GM12872 (cell line): ENCODE measurements at regions not wholly inside any gene's neighbourhood (a gene's known extent, or its start where the extent isn't known, plus 50 kb on each side); places are given as distances from the start of the nearest gene placed in this dataset.

Experiments
- CTCF ChIP-seq: IDR thresholded peaks from 3 replicates; pipeline ENCODE4 v1.5.1; 2011; ENCODE audit warnings: low read depth, mild to moderate bottlenecking, low read length, moderate library complexity; ENCODE audit not compliant: insufficient read depth

DNA sequence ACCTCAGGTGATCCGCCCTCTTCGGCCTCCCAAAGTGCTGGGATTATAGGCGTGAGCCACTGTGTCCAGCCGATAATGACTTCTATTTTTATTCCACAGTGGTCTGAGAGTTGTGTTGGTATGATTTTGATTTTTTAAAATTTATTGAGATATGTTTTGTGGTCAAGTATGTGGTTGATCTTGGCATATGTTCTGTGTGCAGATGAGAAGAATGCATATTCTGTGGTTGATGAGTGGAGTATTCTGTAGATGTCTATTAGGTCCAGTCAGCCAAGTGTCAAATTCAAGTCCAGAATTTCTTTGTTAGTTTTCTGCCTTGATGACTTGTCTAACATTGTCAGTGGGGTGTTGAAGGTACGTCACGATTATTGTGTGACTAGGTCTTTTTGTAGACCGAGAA is 338.2 kb upstream of the TARS1 start:
- no peak for TF ChIP-seq CTCF

GRCh38 chr5:33105521-33105941 is 335.2 kb upstream of the TARS1 start:
- no peak for TF ChIP-seq CTCF

DNA sequence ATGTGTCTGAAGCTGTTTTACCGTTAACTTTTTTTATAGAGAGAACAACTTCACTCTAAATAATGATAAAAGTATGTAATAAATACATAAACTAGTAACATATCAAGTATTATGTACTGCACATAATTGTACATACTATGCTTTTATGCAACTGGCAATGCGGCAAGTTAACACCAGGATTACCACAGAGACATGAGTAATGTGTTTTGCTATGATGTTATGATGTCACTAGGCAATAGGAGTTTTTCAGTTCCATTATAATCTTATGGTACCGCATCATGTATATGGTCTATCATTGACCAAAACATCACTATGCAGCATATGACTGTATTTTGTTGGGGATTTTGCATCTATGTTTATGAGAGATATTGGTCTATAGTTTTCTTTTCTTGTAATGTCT is 326.4 kb upstream of the TARS1 start:
- no peak for TF ChIP-seq CTCF

DNA sequence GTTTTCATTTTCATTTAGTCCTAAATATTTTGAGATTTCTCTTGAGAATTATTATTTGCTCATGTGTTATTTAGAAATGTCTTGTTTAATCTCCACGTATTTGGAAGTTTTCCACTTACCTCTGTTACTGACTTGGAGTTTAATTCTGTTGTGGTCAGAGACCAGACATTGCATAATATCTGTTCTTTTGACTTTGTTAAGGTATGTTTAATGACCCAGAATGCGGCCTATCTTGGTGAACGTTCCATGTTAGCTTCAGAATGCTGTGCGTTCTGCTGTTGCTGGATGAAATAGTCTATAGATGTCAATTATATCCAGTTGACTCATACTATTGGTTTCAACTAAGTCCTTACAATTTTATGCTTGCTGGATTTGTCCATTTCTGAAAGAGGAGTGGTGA is 325.3 kb upstream of the TARS1 start:
- TF ChIP-seq CTCF, result no peak

- TF ChIP-seq CTCF, result no peak
These were observed 321.9 kb upstream of the TARS1 start for GRCh38 chr5:33118761-33119415.

DNA sequence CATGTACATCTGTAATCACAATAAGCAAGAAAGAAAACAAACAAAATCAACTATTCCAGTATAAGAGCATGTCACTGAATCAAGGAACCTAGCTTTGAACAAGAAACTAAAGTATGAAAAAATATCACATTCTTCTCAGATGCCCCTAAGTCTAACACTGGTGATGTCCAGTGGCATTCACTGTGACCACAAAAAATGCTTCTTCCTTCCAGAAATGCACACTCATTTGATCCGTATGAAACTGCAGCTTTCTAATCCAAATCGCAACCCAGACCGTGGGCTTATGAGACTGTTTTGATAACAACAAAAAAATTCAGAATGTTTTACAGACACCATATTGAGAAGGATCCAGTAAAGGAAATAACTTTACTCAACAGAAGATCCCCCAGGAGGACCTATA is 320.1 kb upstream of the TARS1 start:
- TF ChIP-seq CTCF, result no peak

DNA sequence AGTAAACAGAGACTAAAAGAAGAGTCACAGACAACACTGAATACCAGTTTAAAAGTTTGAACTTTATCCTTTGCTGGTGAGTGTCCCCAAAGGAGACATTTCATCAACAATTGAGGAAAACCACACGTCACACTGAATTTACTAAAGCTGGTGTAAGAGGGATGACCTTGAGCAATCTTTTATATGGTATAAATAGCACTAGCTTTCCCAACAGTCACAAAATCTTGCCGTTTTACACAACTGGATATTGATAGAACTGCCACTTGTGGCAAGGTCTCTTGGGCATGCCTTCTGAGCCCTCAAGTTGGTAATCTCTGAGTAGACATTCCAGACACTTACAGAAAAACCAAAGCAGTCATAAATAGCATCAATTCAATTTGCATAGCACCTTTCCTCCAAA is 311.5 kb upstream of the TARS1 start:
- TF ChIP-seq CTCF, result no peak
